SU-DHL-6 (cell line): ENCODE measurements at regions not wholly inside any gene's neighbourhood (a gene's known extent, or its start where the extent isn't known, plus 50 kb on each side); places are given as distances from the start of the nearest gene placed in this dataset.

Experiments used
- H2AFZ ChIP-seq: fragments of 200-600 bp; sonication (generic); 2 replicates; pipeline ENCODE4 v1.6.1; 2014; ENCODE audit warnings: low read depth, mild to moderate bottlenecking, moderate library complexity, mixed read lengths, antibody characterized with exemption, low read length; ENCODE audit not compliant: severe bottlenecking
- H3F3A ChIP-seq: fragments of 200-600 bp; shearing (Covaris generic); 2 replicates; pipeline ENCODE4 v1.6.0; 2016; ENCODE audit warnings: antibody characterized with exemption, mild to moderate bottlenecking; ENCODE audit not compliant: insufficient read depth
- H3K27ac ChIP-seq: fragments of 200-600 bp; sonication (generic); 2 replicates; pipeline ENCODE4 v1.5.1; 2016; ENCODE audit warnings: low read depth, mild to moderate bottlenecking, low read length, moderate library complexity, mixed read lengths
- H3K27me3 ChIP-seq: fragments of 200-600 bp; sonication (generic), shearing (Covaris generic); 2 replicates; pipeline ENCODE4 v1.6.0; 2014; ENCODE audit warnings: mild to moderate bottlenecking, low read length
- H3K36me3 ChIP-seq: fragments of 200-600 bp; sonication (generic); 2 replicates; pipeline ENCODE4 v1.6.1; 2014; ENCODE audit warnings: mild to moderate bottlenecking, low read length, mixed read lengths
- H3K4me2 ChIP-seq: fragments of 300-600, 200-600 bp; shearing (Covaris generic), sonication (generic); 2 replicates; pipeline ENCODE4 v1.6.0; 2014; ENCODE audit warnings: low read length, low read depth, mild to moderate bottlenecking; ENCODE audit not compliant: poor library complexity, severe bottlenecking
- H3K4me3 ChIP-seq: fragments of 200-600 bp; sonication (generic); 2 replicates; pipeline ENCODE4 v1.5.1; 2014; ENCODE audit warnings: antibody characterized with exemption, low read length, mild to moderate bottlenecking, mixed read lengths; ENCODE audit not compliant: insufficient read depth, poor library complexity, severe bottlenecking
- H3K79me2 ChIP-seq: fragments of 200-600 bp; sonication (generic); 2 replicates; pipeline ENCODE4 v1.6.1; 2014; ENCODE audit warnings: mild to moderate bottlenecking, low read length, moderate library complexity; ENCODE audit not compliant: insufficient read depth
- H3K9ac ChIP-seq: fragments of 200-600 bp; sonication (generic); 2 replicates; pipeline ENCODE4 v1.7.0; 2014; ENCODE audit warnings: mild to moderate bottlenecking, low read length
- H3K9me2 ChIP-seq: fragments of 200-600 bp; sonication (generic); replicated peaks from 2 replicates; pipeline ENCODE4 v1.6.1; 2014; ENCODE audit warnings: low read length; ENCODE audit not compliant: insufficient read depth
- H3K9me3 ChIP-seq: fragments of 200-600 bp; sonication (generic); 2 replicates; pipeline ENCODE4 v1.6.1; 2014; ENCODE audit warnings: low read length, mixed read lengths; ENCODE audit not compliant: insufficient read depth
- H4K20me1 ChIP-seq: fragments of 200-600 bp; sonication (generic); 2 replicates; pipeline ENCODE4 v1.6.1; 2014; ENCODE audit warnings: low read depth, mild to moderate bottlenecking, antibody characterized with exemption, low read length, moderate library complexity, mixed read lengths
- EZH2phosphoT487 ChIP-seq: fragments of 200-600 bp; sonication (generic), shearing (Covaris generic); conservative IDR thresholded peaks from 2 replicates; pipeline ENCODE4 v1.6.1; 2018; ENCODE audit warnings: mild to moderate bottlenecking, antibody characterized with exemption, low read length, moderate library complexity, mixed read lengths
- TF ChIP-seq, protein P1 (sequence below): fragments of 200-600 bp; sonication (generic); IDR thresholded peaks from one replicate; pipeline ENCODE4 v1.5.1; 2017; ENCODE audit warnings: antibody characterized with exemption, mild to moderate bottlenecking, low read length, moderate library complexity; ENCODE audit not compliant: insufficient read depth, poor library complexity, severe bottlenecking

DNA sequence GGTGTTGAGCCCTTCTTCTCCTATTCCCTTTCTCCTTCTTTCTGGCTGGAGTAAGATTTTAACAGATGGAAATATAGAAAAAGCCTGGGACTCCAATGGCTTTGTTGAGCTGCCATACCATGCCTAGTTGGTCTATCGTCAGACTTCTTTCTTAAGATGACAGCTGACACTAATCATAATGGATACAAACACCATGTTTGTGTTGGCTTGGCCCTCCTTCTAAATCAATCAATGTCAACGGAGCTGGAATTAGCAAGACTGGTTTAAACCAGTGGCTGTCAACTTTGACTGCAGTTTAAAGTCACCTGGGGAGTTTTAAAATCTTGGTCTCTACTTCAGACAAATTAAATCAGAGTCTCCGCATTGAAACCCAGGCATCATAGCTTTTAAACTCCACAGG, 264.5 kb upstream of the PRR16 start:
- H3K9me3 ChIP-seq = no peaks in the 10 kb centered on the region
- no peaks in the 10 kb centered on the region for H3F3A ChIP-seq
- H3K27ac ChIP-seq = no peak overlapping the region
- H3K4me3 ChIP-seq = no peak overlapping the region
- H3K79me2 ChIP-seq = no peaks in the 10 kb centered on the region
- H3K36me3 ChIP-seq = no peaks in the 10 kb centered on the region
- H3K9ac ChIP-seq = no peak overlapping the region
- TF ChIP-seq EZH2phosphoT487 = no peak
- TF ChIP-seq, protein P1, sequence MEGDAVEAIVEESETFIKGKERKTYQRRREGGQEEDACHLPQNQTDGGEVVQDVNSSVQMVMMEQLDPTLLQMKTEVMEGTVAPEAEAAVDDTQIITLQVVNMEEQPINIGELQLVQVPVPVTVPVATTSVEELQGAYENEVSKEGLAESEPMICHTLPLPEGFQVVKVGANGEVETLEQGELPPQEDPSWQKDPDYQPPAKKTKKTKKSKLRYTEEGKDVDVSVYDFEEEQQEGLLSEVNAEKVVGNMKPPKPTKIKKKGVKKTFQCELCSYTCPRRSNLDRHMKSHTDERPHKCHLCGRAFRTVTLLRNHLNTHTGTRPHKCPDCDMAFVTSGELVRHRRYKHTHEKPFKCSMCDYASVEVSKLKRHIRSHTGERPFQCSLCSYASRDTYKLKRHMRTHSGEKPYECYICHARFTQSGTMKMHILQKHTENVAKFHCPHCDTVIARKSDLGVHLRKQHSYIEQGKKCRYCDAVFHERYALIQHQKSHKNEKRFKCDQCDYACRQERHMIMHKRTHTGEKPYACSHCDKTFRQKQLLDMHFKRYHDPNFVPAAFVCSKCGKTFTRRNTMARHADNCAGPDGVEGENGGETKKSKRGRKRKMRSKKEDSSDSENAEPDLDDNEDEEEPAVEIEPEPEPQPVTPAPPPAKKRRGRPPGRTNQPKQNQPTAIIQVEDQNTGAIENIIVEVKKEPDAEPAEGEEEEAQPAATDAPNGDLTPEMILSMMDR = no peak
- 0 out of 2 replicates have a peak, but pooled peaks cover 3% of the 10 kb centered on the region for H3K9me2 ChIP-seq
- no peak overlapping the region for H2AFZ ChIP-seq
- H3K4me2 ChIP-seq = no peak overlapping the region
- no peaks in the 10 kb centered on the region for H3K27me3 ChIP-seq
- H4K20me1 ChIP-seq = no peaks in the 10 kb centered on the region

DNA sequence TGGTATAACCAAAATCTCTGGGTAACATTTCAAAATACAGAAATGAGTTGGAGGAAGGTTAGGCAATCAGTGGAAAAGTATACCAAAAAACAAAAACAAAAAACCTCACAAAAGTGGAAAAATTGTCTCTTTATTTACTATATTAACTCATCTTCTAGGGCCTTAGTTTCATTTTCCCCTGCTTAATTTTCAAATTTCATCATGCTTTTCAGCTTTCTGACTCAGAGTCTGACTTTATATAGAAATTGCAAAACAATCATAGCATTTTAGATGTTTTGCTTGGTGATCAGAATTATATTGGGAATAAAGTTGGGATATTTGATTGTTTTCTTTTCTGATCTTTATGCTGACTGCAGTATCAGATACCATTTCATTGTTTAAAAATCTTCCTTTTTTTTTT, 257.0 kb upstream of the PRR16 start:
- no peak overlapping the region for H3K4me2 ChIP-seq
- TF ChIP-seq, protein P1 = no peak
- no peak for TF ChIP-seq EZH2phosphoT487
- no peaks in the 10 kb centered on the region for H4K20me1 ChIP-seq
- no peaks in the 10 kb centered on the region for H3K9me3 ChIP-seq
- H2AFZ ChIP-seq = no peak overlapping the region
- 0 out of 2 replicates have a peak, but pooled peaks cover 3% of the 10 kb centered on the region for H3K9me2 ChIP-seq
- H3K27ac ChIP-seq = no peak overlapping the region
- H3K9ac ChIP-seq = no peak overlapping the region
- H3K4me3 ChIP-seq = no peak overlapping the region
- H3F3A ChIP-seq = no peaks in the 10 kb centered on the region
- no peaks in the 10 kb centered on the region for H3K79me2 ChIP-seq
- no peaks in the 10 kb centered on the region for H3K27me3 ChIP-seq
- H3K36me3 ChIP-seq = no peaks in the 10 kb centered on the region

DNA sequence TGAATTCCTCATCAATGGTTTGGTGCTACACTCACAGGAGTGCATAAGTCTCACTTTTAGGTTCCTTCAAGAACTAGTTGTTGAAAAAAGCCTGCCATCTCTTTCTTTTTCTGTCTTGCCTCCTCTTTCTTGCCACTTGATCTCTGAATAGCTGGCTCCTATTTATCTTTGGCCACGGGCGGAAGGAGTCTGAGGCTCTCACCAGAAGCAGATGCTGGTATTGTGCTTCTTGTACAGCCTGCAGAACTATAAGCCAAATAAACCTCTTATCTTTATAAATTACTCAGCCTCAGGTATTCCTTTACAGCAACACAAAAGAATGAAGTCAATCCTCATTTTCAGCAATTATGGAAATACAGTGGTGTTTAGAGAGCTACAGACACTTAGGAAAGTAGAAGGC, 247.1 kb upstream of the PRR16 start:
- H3K9me2 ChIP-seq = no peaks in the 10 kb centered on the region
- no peaks in the 10 kb centered on the region for H3F3A ChIP-seq
- H3K4me3 ChIP-seq = no peak overlapping the region
- no peaks in the 10 kb centered on the region for H3K27me3 ChIP-seq
- H3K4me2 ChIP-seq = no peak overlapping the region
- no peak overlapping the region for H2AFZ ChIP-seq
- no peaks in the 10 kb centered on the region for H3K9me3 ChIP-seq
- no peak overlapping the region for H3K9ac ChIP-seq
- H3K36me3 ChIP-seq = no peaks in the 10 kb centered on the region
- H4K20me1 ChIP-seq = no peaks in the 10 kb centered on the region
- TF ChIP-seq, protein P1 = no peak
- no peak for TF ChIP-seq EZH2phosphoT487
- H3K79me2 ChIP-seq = no peaks in the 10 kb centered on the region
- H3K27ac ChIP-seq = no peak overlapping the region

DNA sequence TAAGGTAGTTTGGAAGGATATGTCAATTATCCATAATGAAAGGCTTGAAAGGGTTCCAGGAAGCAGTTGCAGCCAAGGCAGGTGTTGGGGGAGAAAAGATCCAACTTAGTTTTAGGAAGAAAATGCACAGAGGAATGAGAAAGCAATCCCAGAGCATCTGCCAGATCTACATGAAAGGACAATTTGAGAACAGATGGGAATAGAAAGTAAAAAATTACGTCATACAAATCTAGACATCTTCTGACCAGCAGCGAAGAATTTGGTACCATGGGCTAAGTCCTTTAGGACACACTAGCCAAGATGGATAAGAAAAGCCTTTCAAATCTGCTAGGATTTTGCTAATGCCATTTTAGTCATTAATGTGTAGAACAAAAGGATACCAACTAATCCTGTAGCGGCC, 244.1 kb upstream of the PRR16 start:
- H3K9ac ChIP-seq = no peak overlapping the region
- no peaks in the 10 kb centered on the region for H3K27me3 ChIP-seq
- no peak overlapping the region for H3K4me3 ChIP-seq
- no peaks in the 10 kb centered on the region for H3F3A ChIP-seq
- H4K20me1 ChIP-seq = no peaks in the 10 kb centered on the region
- no peak overlapping the region for H2AFZ ChIP-seq
- H3K36me3 ChIP-seq = no peaks in the 10 kb centered on the region
- no peak for TF ChIP-seq EZH2phosphoT487
- TF ChIP-seq, protein P1 = no peak
- H3K4me2 ChIP-seq = no peak overlapping the region
- no peak overlapping the region for H3K27ac ChIP-seq
- H3K9me3 ChIP-seq = no peaks in the 10 kb centered on the region
- no peaks in the 10 kb centered on the region for H3K9me2 ChIP-seq
- no peaks in the 10 kb centered on the region for H3K79me2 ChIP-seq
